ENCODE measurements at regions not wholly inside any gene's neighbourhood (a gene's known extent, or its start where the extent isn't known, plus 50 kb on each side); places are given as distances from the start of the nearest gene placed in this dataset.
"Not testable (repeated sequence)": the region's sequence is repeated elsewhere in the genome, so short reads cannot be mapped to it uniquely, and the experiment has no call there.

- TF ChIP-seq CTCF (IDR thresholded peaks at IDR 0.05) = no peak
- DNase-seq = no peak
- Histone ChIP-seq H3K4me1 (no peaks in the 10 kb centered on the region), H3K9me3 (no peaks in the 10 kb centered on the region), H3K27me3 (ENCODE audit: low read depth) (no peaks in the 10 kb centered on the region), H3K4me3 (no peak overlapping the region), H3K27ac (no peak overlapping the region), H3K36me3 (no peaks in the 10 kb centered on the region)
- ATAC-seq = no peak
- intact Hi-C loops (cut with DNase I) = no loop called here
Observed at GRCh38 chr11:98734686-98735085, 286.1 kb upstream of the CNTN5 start.

GRCh38 chr11:98736833-98737232 is 283.9 kb upstream of the CNTN5 start:
- DNase-seq = no peak
- intact Hi-C loops (cut with DNase I) = no loop called here
- Histone ChIP-seq H3K27me3 (ENCODE audit: low read depth) (no peaks in the 10 kb centered on the region), H3K4me1 (no peaks in the 10 kb centered on the region), H3K4me3 (no peak overlapping the region), H3K36me3 (no peaks in the 10 kb centered on the region), H3K27ac (no peak overlapping the region), H3K9me3 (no peaks in the 10 kb centered on the region)
- ATAC-seq = no peak
- TF ChIP-seq CTCF (IDR thresholded peaks at IDR 0.05) = no peak

- DNase-seq (no peak), ATAC-seq (no peak)
- Histone ChIP-seq H3K9me3 (no peaks in the 10 kb centered on the region), H3K4me1 (no peaks in the 10 kb centered on the region), H3K27me3 (ENCODE audit: low read depth) (no peaks in the 10 kb centered on the region), H3K27ac (no peak overlapping the region), H3K36me3 (no peaks in the 10 kb centered on the region), H3K4me3 (no peak overlapping the region)
- TF ChIP-seq CTCF (IDR thresholded peaks at IDR 0.05) = no peak
- intact Hi-C loops (cut with DNase I) = no loop called here
Observed at GRCh38 chr11:98740321-98740720, 280.4 kb upstream of the CNTN5 start.

- intact Hi-C loops (cut with DNase I); H3K4me3 ChIP-seq; DNase-seq; H3K27ac ChIP-seq; H3K4me1 ChIP-seq; H3K36me3 ChIP-seq; H3K27me3 ChIP-seq (ENCODE audit: low read depth); H3K9me3 ChIP-seq; ATAC-seq: not testable (repeated sequence)
Observed at GRCh38 chr11:98763446-98763845, 257.3 kb upstream of the CNTN5 start.

GRCh38 chr11:98766903-98767302 is 253.8 kb upstream of the CNTN5 start:
- Histone ChIP-seq H3K27ac (no peak overlapping the region), H3K36me3 (no peaks in the 10 kb centered on the region), H3K27me3 (ENCODE audit: low read depth) (no peaks in the 10 kb centered on the region), H3K9me3 (no peaks in the 10 kb centered on the region), H3K4me1 (no peaks in the 10 kb centered on the region), H3K4me3 (no peak overlapping the region)
- no peak for TF ChIP-seq CTCF (IDR thresholded peaks at IDR 0.05)
- intact Hi-C loops (cut with DNase I) = no loop called here
- no peak for ATAC-seq
- DNase-seq = no peak

- intact Hi-C loops (cut with DNase I); ATAC-seq; H3K27ac ChIP-seq; H3K4me3 ChIP-seq; H3K4me1 ChIP-seq; H3K9me3 ChIP-seq; DNase-seq; H3K36me3 ChIP-seq; H3K27me3 ChIP-seq (ENCODE audit: low read depth): not testable (repeated sequence)
Observed at GRCh38 chr11:98770046-98770445, 250.7 kb upstream of the CNTN5 start.

- Histone ChIP-seq H3K4me3 (no peak overlapping the region), H3K4me1 (no peaks in the 10 kb centered on the region), H3K27ac (no peak overlapping the region), H3K36me3 (no peaks in the 10 kb centered on the region), H3K27me3 (ENCODE audit: low read depth) (no peaks in the 10 kb centered on the region), H3K9me3 (no peaks in the 10 kb centered on the region)
- DNase-seq (no peak), ATAC-seq (no peak)
- TF ChIP-seq CTCF (IDR thresholded peaks at IDR 0.05) = no peak
- intact Hi-C loops (cut with DNase I) = no loop called here
Observed at GRCh38 chr11:98771791-98772190, 249.0 kb upstream of the CNTN5 start.
